NCI-H69 (cell line): ENCODE measurements at regions not wholly inside any gene's neighbourhood (a gene's known extent, or its start where the extent isn't known, plus 50 kb on each side); places are given as distances from the start of the nearest gene placed in this dataset.

Experiments used
- DNase-seq: peaks from one replicate; lab custom pipeline; 2025; lab: John Stamatoyannopoulos, UW

- no peak for DNase-seq
Observed at GRCh38 chr13:30845297-30846214, 60.5 kb upstream of the MEDAG start.

GRCh38 chr13:30846311-30846710 is 59.8 kb upstream of the MEDAG start:
- no peak for DNase-seq

GRCh38 chr13:30846866-30847265 is 59.2 kb upstream of the MEDAG start:
- no peak for DNase-seq

GRCh38 chr13:30847650-30848307 is 58.3 kb upstream of the MEDAG start:
- DNase-seq: peak; percentile 27

- no peak for DNase-seq
Observed at GRCh38 chr13:30848332-30849027, 57.6 kb upstream of the MEDAG start.

- no peak for DNase-seq
Observed at GRCh38 chr13:30849611-30850010, 56.5 kb upstream of the MEDAG start.

GRCh38 chr13:30850204-30850866 is 55.7 kb upstream of the MEDAG start:
- no peak for DNase-seq

- no peak for DNase-seq
Observed at GRCh38 chr13:30850867-30851211, 55.2 kb upstream of the MEDAG start.

- no peak for DNase-seq
Observed at GRCh38 chr13:30851697-30852096, 54.4 kb upstream of the MEDAG start.

- no peak for DNase-seq
Observed at GRCh38 chr13:30855569-30855968, 50.5 kb upstream of the MEDAG start.

- no peak for DNase-seq
Observed at GRCh38 chr13:30856005-30856790, 49.9 kb upstream of the MEDAG start.
